Peyer's patch (tissue), 4 donors: ENCODE measurements at regions not wholly inside any gene's neighbourhood (a gene's known extent, or its start where the extent isn't known, plus 50 kb on each side); places are given as distances from the start of the nearest gene placed in this dataset.

Experiments used
- CTCF ChIP-seq, 6 experiments: fragments of 450-650 bp in 4 of 6; fragments of 200-600 bp in 2 of 6; sonication (generic) in 1 of 6; IDR thresholded peaks; one replicate each; pipeline ENCODE4 v1.5.1; 2017 to 2019; ENCODE audit warnings: antibody characterized with exemption in 6 of 6, mild to moderate bottlenecking in 3 of 6, moderate library complexity in 1 of 6
- POLR2A ChIP-seq, 2 donors: fragments of 450-650 bp; IDR thresholded peaks; one replicate each; pipeline ENCODE4 v1.5.1; 2017; ENCODE audit warnings: antibody characterized with exemption in 2 of 2, mild to moderate bottlenecking in 2 of 2, moderate library complexity in 2 of 2

- TF ChIP-seq CTCF (IDR thresholded peaks at IDR 0.05) (no peak), POLR2A (IDR thresholded peaks at IDR 0.05) (no peak)
These were observed 103.4 kb downstream of the FANCF start for GRCh38 chr11:22522225-22522624.
